ENCODE measurements at regions not wholly inside any gene's neighbourhood (a gene's known extent, or its start where the extent isn't known, plus 50 kb on each side); places are given as distances from the start of the nearest gene placed in this dataset.

DNA sequence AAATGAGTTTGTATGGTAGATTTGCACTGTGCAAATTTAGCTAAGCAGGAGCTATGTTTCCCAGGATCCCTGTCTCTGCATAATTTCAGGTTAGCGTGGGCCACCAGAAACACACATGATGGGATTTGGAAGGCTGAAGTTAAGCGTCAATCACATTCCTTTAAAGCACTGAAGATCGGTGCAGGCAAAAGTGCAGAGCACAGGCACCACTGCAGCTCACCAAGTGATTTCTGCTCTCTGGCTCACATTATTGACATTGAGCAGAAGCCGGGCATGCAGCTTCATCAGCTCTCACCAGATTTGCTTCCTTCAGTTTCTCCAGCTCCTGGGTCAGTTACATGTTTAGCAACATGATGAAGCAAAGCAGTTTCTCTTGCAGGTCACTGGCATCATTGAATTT, 256.4 kb upstream of the TGFBR2 start:
- DNase-seq (ENCODE audit: low read depth in 4 of 4, low spot score in 3 of 4) = no peak

DNA sequence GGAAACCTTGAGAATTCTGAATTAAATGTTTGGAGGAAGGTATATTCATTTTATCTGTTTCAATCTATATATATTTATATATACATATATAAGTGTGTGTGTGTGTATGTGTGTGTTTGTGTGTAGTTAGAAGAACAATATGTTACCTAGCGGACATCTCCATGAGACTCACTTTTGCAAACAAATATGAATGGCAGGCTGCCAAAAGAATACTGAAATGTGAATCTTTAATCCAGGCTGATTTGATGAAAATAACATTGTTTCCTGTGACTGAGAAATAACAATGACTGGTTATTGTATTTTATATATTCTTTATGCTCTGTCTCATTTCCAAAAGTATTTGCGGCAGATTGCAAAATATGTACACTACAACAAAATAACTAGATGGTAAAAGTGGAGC, 255.5 kb upstream of the TGFBR2 start:
- DNase-seq (ENCODE audit: low read depth in 4 of 4, low spot score in 3 of 4) = no peak

DNA sequence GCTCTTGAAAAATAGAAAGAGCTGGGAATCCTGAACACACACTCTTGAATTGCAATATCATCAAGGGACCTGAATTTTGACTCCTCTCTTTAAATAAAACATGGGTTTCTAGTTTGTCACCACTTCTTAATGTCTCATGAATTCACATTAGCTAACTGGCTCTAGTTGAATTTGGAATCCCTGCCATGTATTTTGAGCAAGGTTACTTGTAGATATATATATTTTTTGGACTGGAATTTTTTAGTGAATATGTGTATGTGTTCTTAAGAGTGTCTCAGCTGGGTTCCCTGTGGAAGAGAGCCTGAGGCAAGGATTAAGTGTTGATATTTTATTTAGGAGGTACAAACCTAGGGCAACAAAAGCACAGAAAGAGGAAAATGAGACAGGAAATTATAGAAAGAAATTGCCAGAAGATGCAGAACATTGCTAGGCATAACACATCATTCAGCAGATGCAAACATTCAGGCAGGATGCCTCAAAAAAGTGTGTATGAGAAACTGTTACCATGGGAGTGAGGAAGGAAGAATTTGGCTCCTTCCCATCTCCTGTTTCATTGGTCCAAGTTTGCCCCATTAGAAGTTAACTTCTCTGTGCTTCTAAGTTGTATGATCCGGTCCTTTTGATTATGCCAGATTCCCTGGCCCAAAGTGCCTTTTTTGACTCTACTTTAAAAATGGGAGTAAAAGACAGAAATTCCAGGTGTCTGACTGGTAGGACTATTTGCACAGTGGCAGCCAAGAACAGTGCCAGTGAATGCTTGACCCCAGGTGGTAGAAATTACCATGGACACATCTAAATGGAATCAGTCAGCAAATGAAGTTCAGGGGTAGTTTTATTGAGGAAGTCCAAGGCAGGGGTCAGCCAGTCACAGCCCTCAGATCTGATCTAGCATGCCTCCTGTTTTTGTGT, 253.7 kb upstream of the TGFBR2 start:
- no peak for DNase-seq (ENCODE audit: low read depth in 4 of 4, low spot score in 3 of 4)

- DNase-seq (ENCODE audit: low read depth in 4 of 4, low spot score in 3 of 4) = no peak
Measured at GRCh38 chr3:30353711-30354467, 252.5 kb upstream of the TGFBR2 start.

- no peak for DNase-seq (ENCODE audit: low read depth in 4 of 4, low spot score in 3 of 4)
Measured at GRCh38 chr3:30354513-30354912, 251.9 kb upstream of the TGFBR2 start.

- no peak for DNase-seq (ENCODE audit: low read depth in 4 of 4, low spot score in 3 of 4)
Measured at GRCh38 chr3:30354972-30355371, 251.4 kb upstream of the TGFBR2 start.

- no peak for DNase-seq (ENCODE audit: low read depth in 4 of 4, low spot score in 3 of 4)
Measured at GRCh38 chr3:30355622-30356021, 250.8 kb upstream of the TGFBR2 start.

- no peak for DNase-seq (ENCODE audit: low read depth in 4 of 4, low spot score in 3 of 4)
Measured at GRCh38 chr3:30356866-30357753, 249.3 kb upstream of the TGFBR2 start.

DNA sequence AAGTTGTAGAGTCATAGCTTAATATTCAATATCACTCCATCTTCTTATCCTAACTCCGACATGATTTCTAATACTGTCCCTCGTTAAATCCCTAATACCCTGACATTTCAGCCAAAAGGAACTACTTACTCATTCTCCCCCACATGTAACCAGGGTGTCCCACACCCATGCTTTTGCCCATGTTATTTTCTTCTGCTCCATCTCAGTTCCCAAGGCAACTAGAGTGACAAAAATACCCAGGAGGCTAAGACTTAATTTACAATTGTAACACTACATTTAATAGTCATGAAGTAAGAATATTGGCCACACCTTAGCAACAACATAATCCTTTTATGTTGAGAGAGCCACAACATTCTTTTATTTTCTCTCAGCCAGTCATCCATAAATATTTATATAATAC, 248.5 kb upstream of the TGFBR2 start:
- no peak for DNase-seq (ENCODE audit: low read depth in 4 of 4, low spot score in 3 of 4)

GRCh38 chr3:30358871-30359270, 247.5 kb upstream of the TGFBR2 start:
- no peak for DNase-seq (ENCODE audit: low read depth in 4 of 4, low spot score in 3 of 4)

DNA sequence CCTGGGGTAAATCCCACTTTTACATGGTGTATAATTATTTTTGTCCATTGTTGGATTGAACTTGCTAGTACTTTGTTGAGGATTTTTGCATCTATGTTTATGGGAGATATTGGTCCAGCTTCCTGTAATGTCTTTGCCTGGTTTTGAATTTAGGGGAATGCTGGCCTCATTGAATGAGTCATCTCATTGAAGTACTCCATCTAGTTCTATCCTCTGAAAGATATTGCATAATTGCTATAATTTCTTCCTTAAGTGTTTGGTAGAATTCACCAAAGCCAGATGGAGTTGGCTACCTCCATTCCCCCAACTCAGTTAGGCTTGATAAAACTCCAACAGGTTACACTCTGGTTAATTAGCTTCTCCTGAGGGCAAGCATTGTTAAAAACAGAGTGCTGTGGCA, 237.4 kb upstream of the TGFBR2 start:
- DNase-seq (ENCODE audit: low read depth in 4 of 4, low spot score in 3 of 4) = no peak

GRCh38 chr3:30370681-30371271, 235.6 kb upstream of the TGFBR2 start:
- no peak for DNase-seq (ENCODE audit: low read depth in 4 of 4, low spot score in 3 of 4)

DNA sequence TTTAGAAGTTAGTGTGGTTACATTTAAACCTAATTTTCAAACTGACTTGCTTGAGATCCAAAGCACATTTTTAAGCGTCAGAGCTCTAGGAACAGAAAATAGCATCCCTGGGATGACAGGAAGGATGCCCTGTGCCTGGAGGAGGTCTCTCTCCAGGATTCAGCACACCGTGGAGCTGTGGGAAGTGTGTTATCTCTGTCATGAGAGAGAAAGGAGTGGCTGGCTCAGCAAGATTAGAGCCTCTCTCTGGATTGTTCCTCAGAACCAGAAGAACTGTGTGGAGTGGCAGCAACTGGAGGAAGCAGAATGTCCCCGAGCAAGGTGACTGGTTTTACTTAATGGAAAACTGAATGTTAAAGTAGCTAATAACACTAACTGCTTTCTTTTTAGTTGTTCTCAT, 233.6 kb upstream of the TGFBR2 start:
- DNase-seq (ENCODE audit: low read depth in 4 of 4, low spot score in 3 of 4) = no peak

DNA sequence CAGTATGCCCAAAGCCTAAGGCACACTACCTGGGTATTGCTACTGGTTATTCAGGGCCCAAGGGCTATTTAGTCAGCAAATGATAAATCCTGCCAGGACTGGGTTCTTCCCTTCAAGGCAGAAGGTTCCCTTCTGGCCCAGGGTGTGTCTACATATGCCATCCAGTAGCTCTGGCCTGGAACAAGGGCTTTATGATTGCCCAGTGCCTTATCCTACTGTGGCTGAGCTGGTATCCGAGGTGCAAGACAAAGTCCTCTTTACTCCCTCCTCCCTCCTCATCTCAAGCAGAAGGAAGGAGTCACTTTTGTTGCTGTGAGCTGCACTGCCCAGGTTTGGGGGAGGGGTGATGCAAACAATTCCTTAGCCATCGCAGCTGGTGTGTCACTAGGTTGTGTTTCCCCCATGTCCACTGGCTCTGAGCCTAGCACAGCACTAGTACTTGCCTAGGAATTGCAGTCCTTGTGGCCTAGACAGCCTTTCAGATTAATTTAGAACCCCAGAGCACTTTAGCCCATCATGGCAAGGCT, 221.8 kb upstream of the TGFBR2 start:
- DNase-seq (ENCODE audit: low read depth in 4 of 4, low spot score in 3 of 4) = no peak

DNA sequence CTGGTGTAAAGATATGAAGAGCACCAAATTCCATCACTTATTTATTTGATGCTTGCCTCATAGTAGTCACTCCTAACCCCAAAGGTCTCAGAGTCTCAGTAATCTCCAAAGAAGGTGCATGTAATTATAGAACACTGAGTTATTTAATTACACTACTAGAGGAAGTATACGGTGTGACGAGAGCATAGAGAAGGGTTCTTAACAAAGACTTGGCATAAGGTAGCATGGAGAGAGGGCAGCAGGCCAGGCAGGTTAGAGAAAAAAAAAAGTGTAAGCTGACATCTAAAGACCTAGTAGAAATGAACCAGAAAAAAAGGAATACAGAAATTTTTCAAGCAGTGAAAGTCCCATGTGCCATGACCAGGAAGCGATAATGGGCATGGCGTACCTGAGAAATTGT, 213.3 kb upstream of the TGFBR2 start:
- no peak for DNase-seq (ENCODE audit: low read depth in 4 of 4, low spot score in 3 of 4)

DNA sequence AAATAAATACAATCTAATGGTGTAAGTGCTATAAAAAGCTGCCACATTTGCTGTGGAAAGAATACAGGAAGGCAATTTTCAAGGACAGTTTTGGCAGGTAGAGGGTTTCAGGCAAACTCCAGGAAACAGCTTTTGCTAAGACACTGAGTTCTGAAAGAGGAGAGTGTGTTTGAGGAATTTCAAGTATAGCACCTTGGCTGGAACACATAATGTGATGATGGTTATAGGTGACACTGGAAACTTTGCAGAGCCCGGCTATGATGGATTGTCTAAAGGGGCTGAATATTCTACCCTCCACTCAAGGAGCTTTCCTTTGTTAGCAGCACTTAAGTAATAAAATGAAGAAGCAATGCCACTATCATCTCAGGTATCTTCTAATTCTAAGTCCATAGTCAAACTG, 209.4 kb upstream of the TGFBR2 start:
- DNase-seq (ENCODE audit: low read depth in 4 of 4, low spot score in 3 of 4) = no peak

DNA sequence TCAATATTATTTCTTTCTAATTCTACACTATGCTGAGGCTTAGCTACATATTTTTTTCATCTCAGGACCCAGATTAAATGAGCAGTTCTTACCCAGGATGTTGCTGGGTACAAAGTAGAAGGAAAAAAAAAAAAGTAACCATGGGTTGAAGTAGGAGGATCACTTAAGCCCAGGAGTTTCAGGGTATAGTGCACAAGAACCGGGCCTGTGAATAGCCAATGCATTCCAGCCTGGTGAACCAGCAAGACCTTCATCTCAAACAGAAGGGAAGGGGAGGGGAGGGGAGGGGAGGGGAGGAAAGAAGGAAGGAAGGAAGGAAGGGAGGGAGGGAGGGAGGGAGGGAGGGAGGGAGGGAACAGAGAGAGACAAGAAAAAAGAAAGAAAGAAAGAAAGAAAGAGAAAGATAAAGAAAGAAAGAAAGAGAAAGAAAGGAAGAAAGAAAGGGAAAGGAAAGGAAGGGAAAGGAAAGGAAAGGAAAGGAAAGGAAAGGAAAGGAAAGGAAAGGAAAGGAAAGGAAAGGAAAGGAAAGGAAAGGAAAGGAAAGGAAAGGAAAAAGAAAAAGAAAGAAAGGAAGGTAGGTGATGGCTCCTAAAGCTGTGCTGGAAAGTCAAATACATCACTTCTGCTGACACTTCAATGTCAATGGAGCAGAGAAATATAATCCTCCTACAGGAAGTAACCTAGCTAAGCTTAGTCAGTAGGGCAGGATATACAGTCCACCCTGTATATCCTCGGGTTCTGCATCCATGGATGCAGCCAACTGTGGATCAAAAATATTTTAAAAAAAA, 206.8 kb upstream of the TGFBR2 start:
- DNase-seq (ENCODE audit: low read depth in 4 of 4, low spot score in 3 of 4) = no peak

DNA sequence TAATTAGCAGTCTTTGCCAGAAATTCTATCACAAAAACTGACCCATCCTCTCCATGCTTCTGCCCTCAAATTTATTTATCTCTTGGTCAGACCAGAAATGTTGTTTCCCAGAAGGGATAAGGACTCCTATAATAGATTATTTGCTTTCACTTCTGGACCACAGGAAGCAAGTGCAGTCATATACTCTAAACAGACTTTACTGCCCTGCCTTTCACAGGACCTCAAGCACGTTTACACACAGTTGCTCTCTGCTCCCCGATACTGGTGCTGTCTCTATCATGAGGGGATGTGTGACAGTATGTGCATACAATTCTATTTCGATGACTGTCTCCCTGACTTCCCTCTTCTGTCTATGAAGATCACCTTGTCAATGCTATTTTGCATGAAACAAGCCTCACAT, 205.5 kb upstream of the TGFBR2 start:
- no peak for DNase-seq (ENCODE audit: low read depth in 4 of 4, low spot score in 3 of 4)

DNA sequence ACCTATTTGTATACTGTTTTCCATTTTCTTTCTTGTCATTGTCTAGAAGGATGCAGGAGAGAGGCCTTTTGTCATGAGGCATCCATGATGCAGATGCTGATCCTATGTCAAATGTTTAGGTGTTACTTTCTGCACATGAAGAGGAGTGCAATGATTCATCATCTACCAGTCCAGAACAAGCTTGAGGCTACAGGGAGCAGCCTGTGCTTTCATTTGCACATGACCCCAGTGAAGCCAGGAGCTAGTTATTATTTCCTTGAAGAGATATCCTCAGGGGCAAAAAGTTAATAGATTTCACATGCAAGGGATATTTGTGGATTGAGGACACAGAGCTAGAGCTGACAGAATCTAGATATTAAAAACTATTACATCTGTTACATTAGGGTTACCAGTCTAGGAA, 204.4 kb upstream of the TGFBR2 start:
- no peak for DNase-seq (ENCODE audit: low read depth in 4 of 4, low spot score in 3 of 4)

DNA sequence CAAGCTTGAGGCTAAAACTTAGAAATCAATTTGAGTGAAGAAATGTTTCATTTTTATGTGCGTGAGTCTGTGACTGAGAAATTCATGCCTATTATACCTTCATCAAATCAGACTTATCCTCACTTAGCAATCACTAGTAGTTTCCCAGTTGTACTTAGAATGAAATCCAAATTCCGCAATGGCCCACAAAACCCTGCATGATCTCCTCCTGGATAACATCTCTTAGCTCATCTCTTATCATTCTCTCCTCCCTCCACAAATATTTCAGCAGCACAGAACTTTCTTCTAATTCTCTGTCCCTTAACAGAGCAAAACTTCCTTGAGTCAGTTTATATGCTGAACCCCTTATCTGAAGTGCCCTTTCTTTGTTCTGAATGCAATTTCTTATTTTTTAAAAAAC, 198.8 kb upstream of the TGFBR2 start:
- DNase-seq (ENCODE audit: low read depth in 4 of 4, low spot score in 3 of 4) = no peak
